ENCODE measurements at regions not wholly inside any gene's neighbourhood (a gene's known extent, or its start where the extent isn't known, plus 50 kb on each side); places are given as distances from the start of the nearest gene placed in this dataset.

DNA sequence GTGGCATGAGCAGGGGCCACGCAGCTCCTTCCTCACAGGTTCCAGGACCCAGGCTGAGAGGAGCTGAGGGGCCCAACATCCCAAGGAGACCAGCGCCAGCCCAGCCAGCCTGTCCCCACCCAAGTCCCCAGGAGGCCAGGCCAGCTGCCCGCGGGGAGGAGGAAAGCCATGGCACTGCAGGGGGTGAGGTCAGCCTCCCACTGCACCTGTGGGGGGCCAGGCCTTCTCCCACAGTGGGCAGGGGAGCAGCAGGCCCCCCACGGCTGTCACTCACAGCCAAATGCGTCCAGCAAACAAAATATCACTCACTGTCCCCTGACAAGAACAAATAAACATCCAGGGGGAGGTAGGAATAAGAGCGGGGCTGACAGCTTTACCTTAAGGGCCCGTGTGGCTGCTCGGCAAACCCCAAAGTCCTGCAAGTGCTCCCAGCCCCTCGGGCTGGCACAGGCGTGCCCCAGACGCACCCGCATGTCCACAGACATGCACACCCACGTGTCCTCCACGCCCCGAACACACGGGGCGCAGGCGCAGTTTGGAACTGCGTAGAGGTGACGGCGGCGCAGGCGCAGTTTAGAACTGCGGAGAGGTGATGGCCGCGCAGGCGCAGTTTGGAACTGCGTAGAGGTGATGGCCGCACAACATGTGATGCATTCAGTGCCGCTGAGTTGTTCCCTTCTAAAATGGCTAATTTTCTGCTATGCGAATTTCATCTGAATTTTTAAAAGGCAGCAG is 291.1 kb downstream of the FOXL1 start:
- Histone ChIP-seq H3K36me3 (replicated peaks; ENCODE audit: insufficient read depth, low read length) (no peaks in the 10 kb centered on the region), H3K9me3 (replicated peaks; ENCODE audit: insufficient read depth, low read length) (no peaks in the 10 kb centered on the region), H3K4me2 (ENCODE audit: low read depth, low read length) (peak overlapping the region; percentile 47; the same call in 1 of the 2 replicates), H3K79me2 (ENCODE audit: low read length) (no peaks in the 10 kb centered on the region), H4K20me1 (ENCODE audit: insufficient read depth, low read length) (no peaks in the 10 kb centered on the region), H3K4me1 (ENCODE audit: low read length) (no peaks in the 10 kb centered on the region), H3K27me3 (replicated peaks; ENCODE audit: insufficient read depth, low read length) (peaks cover 40% of the 10 kb centered on the region), H2AFZ (ENCODE audit: low read length) (peak overlapping the region; percentile 38; the same call in 1 of the 2 replicates), H3K27ac (ENCODE audit: low read length) (no peak overlapping the region), H3K4me3 (ENCODE audit: low read length) (no peak overlapping the region), H3K9ac (ENCODE audit: low read length) (no peak overlapping the region), H3F3A (ENCODE audit: insufficient read depth, low read length) (no peaks in the 10 kb centered on the region), H3K9me2 (replicated peaks; ENCODE audit: insufficient read depth, low read length) (no peaks in the 10 kb centered on the region)
- peak; percentile 59 for DNase-seq
- TF ChIP-seq, protein P1, sequence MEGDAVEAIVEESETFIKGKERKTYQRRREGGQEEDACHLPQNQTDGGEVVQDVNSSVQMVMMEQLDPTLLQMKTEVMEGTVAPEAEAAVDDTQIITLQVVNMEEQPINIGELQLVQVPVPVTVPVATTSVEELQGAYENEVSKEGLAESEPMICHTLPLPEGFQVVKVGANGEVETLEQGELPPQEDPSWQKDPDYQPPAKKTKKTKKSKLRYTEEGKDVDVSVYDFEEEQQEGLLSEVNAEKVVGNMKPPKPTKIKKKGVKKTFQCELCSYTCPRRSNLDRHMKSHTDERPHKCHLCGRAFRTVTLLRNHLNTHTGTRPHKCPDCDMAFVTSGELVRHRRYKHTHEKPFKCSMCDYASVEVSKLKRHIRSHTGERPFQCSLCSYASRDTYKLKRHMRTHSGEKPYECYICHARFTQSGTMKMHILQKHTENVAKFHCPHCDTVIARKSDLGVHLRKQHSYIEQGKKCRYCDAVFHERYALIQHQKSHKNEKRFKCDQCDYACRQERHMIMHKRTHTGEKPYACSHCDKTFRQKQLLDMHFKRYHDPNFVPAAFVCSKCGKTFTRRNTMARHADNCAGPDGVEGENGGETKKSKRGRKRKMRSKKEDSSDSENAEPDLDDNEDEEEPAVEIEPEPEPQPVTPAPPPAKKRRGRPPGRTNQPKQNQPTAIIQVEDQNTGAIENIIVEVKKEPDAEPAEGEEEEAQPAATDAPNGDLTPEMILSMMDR (IDR thresholded peaks at IDR 0.05; ENCODE audit: low read length): no peak
- no peak for TF ChIP-seq EZH2phosphoT487 (IDR thresholded peaks at IDR 0.05; ENCODE audit: low read length)
- no peak for TF ChIP-seq EZH2 (optimal IDR thresholded peaks at IDR 0.05; ENCODE audit: low read depth, low read length)

DNA sequence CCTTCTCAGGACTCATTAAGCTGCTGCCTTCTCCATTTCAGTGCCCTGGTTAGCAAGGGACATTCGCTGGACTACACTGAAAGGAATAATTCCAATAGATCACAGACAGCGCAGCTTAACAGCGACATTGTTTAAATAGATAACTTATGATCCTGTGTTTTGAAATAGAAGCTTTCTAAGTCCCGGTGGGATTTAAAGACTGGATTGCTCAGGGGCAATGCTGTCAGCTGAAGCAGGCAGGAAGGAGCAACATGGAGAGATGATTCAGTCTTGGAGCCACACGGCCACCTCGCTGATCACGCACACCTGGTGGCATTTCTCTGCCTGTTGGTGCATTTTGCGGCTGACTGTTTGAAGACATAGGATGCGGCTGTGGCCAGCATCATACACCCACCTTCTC is 292.0 kb downstream of the FOXL1 start:
- no peak overlapping the region for H3K9ac ChIP-seq (ENCODE audit: low read length)

DNA sequence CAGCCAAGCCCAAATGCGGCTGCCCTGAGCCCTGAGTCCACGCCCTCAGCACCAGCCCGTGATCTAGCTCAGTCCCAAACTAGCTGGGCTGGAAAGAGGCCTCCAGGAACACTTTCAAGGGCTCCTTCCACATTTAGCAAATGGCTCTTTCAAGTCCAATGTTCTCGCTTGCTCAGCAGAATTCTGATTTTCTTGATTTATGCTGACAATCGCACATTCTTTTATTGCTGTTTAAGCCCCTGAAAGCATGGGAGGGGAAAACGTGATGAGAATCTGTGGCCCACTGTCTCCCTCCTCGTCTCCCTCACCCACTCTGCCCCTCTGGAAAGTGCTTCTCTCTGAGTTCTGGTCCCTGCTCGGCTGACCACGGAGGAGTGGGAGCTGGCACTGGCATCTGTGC is 293.8 kb downstream of the FOXL1 start:
- Histone ChIP-seq H3F3A (ENCODE audit: insufficient read depth, low read length) (no peaks in the 10 kb centered on the region), H3K4me1 (ENCODE audit: low read length) (no peaks in the 10 kb centered on the region), H3K9me2 (replicated peaks; ENCODE audit: insufficient read depth, low read length) (no peaks in the 10 kb centered on the region), H4K20me1 (ENCODE audit: insufficient read depth, low read length) (no peaks in the 10 kb centered on the region), H3K27me3 (replicated peaks; ENCODE audit: insufficient read depth, low read length) (peaks cover 43% of the 10 kb centered on the region), H3K36me3 (replicated peaks; ENCODE audit: insufficient read depth, low read length) (no peaks in the 10 kb centered on the region), H2AFZ (ENCODE audit: low read length) (no peak overlapping the region), H3K9ac (ENCODE audit: low read length) (no peak overlapping the region), H3K79me2 (ENCODE audit: low read length) (no peaks in the 10 kb centered on the region), H3K9me3 (replicated peaks; ENCODE audit: insufficient read depth, low read length) (no peaks in the 10 kb centered on the region), H3K27ac (ENCODE audit: low read length) (no peak overlapping the region), H3K4me3 (ENCODE audit: low read length) (no peak overlapping the region), H3K4me2 (ENCODE audit: low read depth, low read length) (no peak overlapping the region)
- DNase-seq: no peak
- no peak for TF ChIP-seq EZH2 (optimal IDR thresholded peaks at IDR 0.05; ENCODE audit: low read depth, low read length)
- TF ChIP-seq, protein P1 (IDR thresholded peaks at IDR 0.05; ENCODE audit: low read length): no peak
- TF ChIP-seq EZH2phosphoT487 (IDR thresholded peaks at IDR 0.05; ENCODE audit: low read length): no peak

More for the DNA sequence above, 292.0 kb downstream of the FOXL1 start:
- Histone ChIP-seq H3K27ac (ENCODE audit: low read length) (no peak overlapping the region), H3K4me3 (ENCODE audit: low read length) (no peak overlapping the region), H3K9me2 (replicated peaks; ENCODE audit: insufficient read depth, low read length) (no peaks in the 10 kb centered on the region), H4K20me1 (ENCODE audit: insufficient read depth, low read length) (no peaks in the 10 kb centered on the region), H3K27me3 (replicated peaks; ENCODE audit: insufficient read depth, low read length) (peaks cover 43% of the 10 kb centered on the region), H2AFZ (ENCODE audit: low read length) (no peak overlapping the region), H3K4me1 (ENCODE audit: low read length) (no peaks in the 10 kb centered on the region), H3K9me3 (replicated peaks; ENCODE audit: insufficient read depth, low read length) (no peaks in the 10 kb centered on the region), H3K79me2 (ENCODE audit: low read length) (no peaks in the 10 kb centered on the region), H3F3A (ENCODE audit: insufficient read depth, low read length) (no peaks in the 10 kb centered on the region), H3K36me3 (replicated peaks; ENCODE audit: insufficient read depth, low read length) (no peaks in the 10 kb centered on the region), H3K4me2 (ENCODE audit: low read depth, low read length) (no peak overlapping the region)
- DNase-seq: no peak
- TF ChIP-seq, protein P1 (IDR thresholded peaks at IDR 0.05; ENCODE audit: low read length): no peak
- TF ChIP-seq EZH2phosphoT487 (IDR thresholded peaks at IDR 0.05; ENCODE audit: low read length) (no peak), EZH2 (optimal IDR thresholded peaks at IDR 0.05; ENCODE audit: low read depth, low read length) (no peak)
